Activated CD8-positive, alpha-beta memory T cell treated with anti-CD3 and anti-CD28 coated beads, Interleukin-2, amount 50 U/mL, for 4 hours (primary cell): ENCODE measurements at regions not wholly inside any gene's neighbourhood (a gene's known extent, or its start where the extent isn't known, plus 50 kb on each side); places are given as distances from the start of the nearest gene placed in this dataset.

ENCODE experiments used
- DNase-seq: peaks from one replicate; pipeline ENCODE4 v3.0.0-alpha.2; 2020

DNA sequence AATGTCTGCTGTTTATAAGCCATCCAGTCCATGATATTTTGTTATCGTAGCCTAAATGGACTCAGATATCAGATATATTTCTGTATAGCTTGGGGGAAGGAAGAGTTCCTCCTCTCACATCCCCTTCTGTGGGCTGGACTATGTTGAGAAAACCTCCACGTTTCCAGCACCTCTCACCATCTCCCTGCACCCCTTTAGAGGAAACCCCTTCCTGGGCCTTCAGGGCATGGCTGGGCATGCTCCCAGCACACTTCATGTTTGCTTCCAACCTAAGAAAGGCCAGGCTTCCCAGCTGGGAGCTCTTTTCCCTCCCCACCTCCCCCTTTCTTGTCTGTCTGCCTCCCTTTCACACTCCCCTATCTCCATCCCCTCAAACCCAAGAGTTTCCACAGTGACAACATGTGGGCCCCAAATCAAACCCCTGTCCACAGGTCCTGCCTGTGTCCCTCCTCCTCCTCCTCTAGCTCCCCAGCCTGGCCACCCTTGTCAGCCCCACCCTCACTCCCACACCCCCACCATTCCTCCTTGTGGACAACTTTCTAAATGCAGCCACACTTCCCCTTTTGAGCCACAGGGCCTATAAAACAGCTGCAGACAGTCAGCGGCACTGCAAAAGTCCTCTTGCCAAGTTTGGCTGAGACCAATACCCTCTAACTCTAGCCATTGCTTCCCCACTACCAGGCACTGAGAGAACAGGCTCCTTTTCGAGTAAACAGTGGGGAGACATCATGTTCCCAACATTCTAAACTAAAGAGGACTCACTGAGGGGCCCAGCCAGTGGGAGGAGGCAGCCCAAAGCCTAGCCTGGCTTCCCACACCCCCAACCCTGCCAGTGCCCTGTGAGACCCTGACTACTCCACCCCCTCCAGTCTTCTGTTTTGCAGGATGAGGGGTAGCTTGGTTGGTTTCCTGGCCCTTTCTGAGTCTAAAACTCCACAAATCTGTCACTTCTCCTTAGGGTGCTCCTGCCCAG lies 120.5 kb downstream of the ZFP36L2 start:
- DNase-seq = no peak

DNA sequence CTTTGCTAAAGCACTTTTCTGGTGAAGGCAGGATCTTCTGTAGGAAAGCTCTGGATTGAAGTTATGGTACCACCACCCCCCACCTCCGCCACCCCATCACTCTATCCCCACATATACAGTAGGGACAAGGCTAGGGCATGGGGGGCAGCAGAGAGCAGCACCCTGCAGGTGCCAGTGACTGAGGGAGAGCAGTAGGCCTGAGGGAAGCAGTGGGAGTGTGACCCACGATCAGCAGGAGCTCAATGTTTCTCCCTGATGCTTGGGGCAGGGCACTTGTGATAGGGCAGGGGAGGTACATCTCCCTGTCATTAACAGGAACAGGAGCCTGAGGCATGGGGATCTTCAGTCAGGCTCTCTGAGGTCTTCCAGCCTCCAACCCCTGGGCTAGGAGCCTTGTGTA lies 121.6 kb downstream of the ZFP36L2 start:
- no peak for DNase-seq

DNA sequence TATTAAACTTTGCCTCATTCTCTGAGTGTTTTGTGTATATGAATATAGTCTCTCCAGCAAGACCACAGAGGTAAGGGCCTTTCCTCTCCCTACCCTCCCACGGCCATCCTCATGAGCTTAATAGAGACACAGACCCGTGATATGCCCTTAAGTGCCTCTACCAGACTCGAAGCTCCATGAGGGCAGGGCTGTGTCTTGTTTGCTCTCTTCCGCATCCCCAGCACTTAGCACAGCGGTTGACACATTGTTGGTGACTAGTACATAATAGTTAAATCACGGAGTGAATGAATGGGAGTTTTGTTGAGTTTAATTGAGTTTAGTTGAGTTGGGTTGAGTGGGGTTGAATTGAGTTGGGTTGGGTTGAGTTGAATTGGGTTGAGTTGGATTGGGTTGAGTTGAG lies 122.3 kb downstream of the ZFP36L2 start:
- no peak for DNase-seq

DNA sequence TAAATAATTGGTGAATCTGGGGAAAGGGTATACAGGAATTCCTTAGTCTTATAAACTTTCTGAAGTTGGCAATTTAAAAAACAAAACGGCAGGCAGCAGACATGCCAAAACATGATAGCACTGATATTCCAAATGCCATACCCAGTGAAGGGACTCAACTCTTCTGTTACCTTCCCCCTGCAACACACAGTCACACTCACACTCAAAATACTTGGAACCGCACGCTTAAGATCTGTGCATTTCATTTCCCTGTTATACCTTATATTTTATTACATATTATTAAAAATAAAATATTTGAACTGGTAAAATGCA lies 123.4 kb downstream of the ZFP36L2 start:
- DNase-seq = no peak

DNA sequence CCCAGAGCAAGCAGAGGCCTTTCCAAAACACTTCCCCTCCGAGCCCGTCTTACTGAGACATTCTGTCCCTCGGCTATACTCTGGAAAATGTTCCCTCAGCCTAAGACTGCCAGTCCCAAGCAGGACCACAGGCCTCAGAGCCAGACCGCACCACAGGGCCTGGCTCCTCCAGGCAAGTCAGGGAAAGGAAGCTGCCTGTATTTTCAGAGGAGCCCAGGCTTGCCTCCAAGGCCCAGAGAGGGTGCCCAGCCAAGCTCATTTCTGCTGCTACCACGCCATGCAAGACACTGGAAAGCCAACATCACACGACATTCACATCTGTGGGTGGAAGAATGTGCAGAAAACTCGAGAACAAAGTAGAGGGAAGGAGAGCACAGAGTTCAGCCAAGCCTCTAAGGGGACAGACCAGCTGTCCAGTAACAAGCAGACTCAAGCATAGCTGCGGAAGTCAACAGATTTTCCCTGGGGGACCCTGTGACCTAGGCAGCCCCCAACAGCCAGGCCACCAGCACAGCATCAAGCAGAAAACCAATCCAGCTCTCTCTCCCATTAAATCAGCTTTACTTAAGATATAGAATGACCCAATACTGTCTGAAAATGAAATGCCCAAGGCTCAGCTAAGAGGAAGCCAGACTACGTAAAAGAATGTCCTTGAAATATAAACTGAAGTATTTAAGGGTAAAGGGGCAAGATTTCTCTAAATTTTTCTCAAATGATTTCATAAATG lies 123.9 kb downstream of the ZFP36L2 start:
- no peak for DNase-seq

DNA sequence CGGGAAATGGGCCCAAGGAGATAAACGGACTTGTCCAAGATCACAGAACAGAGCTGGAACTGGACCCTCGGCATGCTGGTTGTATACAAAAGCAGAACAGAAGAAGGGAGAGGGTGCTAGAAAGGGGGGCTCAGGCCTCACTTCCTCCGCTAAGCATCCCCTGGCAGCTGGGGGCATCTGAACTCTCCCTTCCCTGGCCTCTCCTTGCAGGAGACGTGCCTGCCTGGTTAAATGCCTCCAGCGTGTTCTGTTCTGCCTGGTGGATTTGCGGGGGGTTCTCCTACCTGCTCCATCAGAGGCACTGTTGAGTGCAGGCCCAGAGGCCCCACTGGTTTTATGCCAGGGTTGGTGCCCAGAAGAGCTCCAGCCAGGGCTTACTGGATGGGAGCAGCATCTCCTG lies 124.7 kb downstream of the ZFP36L2 start:
- no peak for DNase-seq

DNA sequence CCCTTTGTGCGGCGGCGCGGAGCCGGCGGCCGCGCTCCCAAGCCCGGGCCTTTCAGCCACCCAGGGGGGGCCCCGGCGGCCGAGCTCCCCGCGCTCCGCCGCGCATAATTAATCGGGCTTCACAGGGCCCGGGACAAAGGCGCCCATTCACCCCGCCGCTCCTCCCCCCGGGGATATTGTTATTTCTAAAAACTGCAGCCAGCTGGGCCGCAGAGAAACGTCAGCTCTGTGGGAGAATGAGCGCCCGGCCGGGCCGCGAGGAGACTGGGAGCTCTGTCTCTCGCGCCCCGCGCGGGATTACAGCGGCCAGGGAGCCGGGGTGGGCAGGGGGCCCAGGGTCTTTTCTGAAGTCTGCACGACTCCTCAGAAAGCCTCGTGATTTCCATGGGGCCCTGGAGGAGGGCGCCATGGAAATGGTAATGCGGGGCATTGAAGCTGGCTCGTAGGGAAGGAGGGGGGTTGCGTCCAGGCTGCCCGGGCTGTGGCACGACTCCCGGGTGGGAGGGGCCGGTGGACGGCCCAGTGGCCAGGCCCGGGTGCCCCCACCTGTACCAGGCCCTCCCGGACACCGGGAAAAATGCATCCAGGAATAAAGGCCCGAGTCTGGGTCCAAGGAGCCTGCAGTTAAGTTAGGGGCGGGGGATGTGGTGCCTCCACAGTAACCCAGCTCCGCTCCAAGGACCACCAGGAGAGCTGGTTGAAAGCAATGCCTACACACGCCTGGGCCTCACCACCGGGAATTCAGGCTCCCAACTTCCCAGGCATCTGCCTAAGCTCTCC lies 125.3 kb downstream of the ZFP36L2 start:
- no peak for DNase-seq

DNA sequence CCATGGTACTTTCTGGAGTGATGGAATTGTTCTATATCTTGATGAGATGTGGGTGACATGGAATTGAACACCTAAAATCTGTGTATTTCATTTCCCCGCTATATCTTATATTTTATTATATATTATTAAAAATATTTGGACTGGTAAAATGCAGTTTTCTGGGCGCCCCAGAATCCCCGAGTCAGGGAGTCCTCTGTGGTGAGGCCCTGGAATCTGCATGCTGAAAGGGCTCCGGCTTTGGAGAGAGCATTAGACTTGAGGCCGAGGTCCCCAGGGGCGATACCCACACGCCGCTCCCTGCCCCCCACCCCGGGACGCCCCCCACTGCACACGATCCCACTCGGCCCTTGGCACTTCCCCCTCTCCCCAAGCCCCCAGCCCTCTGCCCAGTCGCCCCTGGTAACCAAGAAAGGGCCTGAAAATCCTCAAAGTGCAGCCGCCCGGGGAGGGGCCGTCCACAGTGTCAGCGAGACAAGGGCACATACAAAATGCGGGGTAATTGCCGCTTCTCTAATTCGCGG lies 126.0 kb downstream of the ZFP36L2 start:
- no peak for DNase-seq

DNA sequence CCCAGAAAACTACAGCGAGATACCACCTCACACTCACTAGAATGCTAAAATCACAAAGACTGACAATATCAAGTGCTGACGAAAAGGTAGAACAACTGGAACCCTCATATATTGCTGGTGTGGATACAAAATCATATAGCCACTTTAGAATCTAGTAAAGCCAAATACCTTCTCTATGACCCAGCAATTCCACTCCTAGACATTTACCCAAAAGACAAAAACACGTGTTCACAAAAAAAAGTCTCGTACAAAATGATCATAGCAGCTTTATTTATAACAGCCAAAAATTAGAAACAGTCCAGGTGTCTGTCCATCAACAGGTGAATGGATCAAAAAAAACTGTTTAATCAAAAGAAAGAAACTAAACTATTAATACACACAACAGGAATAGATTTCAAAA lies 126.6 kb downstream of the ZFP36L2 start:
- no peak for DNase-seq

DNA sequence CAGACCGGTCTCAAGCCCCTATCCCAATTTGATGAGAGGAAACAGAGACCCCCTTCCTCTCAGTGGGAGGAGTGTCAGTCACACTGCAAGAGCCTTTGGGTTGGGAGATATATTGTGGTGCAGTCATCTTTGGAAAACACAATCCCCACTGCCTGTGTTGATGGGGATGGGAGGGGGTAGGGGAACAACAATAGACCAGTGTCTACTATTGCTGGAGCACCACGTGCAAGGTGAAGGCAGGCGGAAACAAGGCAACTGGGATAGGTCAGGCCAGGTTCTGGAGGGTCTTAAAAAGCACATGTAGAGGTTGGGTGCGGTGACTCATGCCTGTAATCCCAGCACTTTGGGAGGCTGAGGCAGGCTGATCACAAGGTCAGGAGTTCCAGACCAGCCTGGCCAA lies 127.9 kb downstream of the ZFP36L2 start:
- DNase-seq = no peak

DNA sequence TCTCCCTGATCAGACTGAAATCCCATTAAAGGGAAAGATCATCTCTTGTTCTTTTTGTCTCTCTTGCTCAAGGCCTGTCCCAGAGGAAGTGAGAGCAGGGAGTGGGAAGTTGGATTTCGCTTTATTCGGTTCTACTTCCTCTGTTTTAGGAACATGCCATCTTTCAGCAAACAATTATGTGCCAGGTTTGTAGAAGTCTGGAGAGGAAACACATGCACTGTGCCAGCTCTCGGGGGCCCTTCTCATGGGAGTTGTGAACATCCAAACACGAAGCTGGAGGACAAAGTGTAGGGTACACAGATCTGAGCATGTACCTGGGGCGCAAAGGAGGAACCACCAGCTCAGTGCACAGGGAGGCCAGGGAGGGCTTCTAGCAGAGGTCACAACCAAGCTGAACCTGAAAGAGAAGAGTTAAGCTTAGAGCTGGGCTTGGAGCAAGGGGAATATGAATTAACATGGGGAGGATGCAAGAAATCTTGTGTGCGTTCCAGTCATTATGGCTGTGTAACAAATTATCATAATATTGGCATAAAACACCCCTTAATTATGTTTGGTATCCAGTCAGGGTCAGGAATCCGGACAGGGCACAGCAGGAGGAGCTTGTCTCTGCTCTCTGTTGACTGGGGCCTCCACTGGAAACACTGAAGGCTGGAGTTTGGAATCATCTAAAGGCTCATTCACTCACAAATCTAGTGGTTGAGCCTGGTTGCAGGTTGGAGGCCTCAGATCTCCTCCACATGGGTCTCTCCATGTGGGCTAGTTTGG lies 128.6 kb downstream of the ZFP36L2 start:
- no peak for DNase-seq

DNA sequence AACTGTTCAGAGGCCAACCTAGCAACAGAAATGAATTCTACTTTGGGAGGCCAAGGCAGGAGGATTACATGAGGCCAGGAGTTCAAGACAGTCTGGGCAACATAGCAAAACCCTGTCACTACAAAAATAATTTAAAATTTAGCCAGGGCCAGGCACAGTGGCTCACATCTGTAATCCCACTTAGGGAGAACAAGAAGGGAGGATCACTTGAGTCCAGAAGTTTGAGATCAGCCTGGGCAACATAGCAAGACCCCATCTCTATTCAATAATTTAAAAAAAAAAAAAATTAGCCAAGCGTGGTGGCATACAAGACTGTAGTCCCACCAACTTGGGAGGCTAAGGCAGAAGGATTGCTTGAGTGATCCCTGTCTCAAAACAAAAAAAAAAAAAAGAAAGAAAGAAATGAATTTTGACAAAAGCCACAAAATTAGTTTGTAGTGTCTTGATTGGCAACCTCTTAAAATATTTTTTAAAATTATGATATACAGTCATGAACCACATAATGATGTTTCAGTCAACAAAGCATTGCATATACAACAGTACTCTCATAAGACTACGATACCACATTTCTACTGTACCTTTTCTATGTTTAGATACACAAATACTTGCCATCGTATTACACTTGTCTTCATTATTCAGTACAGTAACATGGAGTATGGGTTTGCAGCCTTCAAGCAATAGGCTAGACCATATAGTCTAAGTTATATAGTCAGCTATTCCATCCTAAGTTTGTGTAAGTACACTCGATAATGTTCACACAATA lies 130.7 kb downstream of the ZFP36L2 start:
- DNase-seq = no peak

DNA sequence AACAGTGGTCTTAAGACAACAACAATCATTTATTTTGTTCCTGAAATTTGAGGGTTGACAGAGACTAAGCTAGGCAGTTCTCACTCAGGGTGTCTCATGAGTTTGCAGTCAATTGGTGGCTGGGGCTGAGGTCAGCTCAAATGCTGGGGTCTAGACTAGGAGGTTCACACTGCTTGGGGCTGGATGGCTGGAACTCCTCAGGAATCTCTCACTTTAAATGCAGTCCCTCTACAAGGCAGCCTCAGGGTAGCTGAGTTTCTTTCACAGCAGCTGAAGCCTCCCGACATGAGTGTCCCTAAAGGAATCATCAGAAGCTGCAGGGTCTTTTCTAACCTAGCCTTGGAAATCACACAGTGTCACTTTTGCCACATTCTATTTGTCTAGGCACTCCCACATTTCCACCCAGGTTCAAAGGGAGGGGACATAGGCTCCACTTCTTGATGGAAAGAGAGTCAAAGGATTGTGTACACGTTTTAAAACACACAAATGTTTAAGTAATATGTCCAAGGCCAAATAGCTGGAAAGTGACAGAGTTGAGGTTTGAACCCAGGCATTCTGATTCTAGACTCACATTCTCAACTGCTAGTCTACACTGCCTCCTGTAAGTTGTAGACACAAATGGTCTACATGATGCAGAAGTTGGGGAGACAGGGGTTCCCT lies 133.8 kb downstream of the ZFP36L2 start:
- DNase-seq = no peak

DNA sequence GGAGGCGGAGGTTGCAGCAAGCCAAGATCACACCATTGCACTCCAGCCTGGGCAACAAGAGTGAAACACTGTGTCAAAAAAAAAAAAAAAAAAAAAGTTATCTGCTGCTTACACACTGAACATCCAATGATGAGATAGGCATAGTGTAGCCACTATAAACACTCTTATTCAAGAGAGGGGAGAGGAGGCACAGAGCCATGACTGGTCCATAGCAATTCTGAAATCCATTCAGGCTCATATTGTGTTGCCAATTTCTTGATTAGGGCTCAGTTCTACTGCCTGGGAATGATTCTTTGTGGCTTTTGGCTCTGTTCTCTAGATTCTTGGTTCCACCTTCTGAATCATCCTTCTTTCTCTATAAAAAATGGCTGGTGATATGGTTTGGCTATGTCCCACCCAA lies 136.1 kb downstream of the ZFP36L2 start:
- no peak for DNase-seq

DNA sequence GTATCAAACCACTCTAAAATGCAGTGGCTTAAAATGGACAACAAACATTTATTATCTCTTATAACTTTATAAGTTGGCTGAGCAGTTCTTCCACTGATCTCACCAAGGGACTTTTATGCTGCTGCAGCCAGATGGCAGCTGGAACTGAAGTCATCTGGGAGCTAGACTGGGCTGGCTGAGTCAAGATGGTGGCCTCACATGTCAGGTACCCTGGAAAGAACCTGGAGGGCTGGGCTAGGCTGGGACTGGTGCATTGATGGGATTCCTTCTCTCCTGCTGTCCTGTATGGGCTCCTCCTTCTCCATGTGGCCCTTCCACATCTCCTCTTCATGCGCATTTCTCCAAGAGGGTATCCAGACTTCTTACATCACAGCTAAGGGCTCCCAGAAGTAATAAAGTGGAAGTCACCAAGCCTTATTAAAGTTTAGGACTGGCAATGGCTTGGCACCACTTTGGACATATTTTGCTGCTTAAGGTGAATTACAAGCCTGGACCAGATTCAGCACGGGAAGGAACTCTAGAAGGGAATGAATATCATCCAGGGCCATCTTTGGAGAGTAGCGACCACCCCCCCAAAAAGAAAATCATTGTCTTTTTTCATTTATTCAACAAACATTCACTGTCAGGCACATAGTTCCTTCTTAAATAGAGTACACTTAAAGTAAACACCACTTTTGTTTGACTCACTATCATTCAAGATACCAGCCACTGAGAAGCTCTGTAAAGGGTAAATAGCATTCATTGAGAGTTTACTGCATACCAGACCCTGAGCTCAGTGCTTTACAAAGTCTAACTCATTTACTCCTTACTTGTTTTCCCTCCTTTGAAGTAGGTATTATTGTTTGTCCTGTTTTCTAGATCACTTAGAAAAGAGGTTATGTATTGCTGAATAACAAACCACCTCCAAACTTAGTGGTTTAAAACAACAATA lies 138.0 kb downstream of the ZFP36L2 start:
- no peak for DNase-seq

DNA sequence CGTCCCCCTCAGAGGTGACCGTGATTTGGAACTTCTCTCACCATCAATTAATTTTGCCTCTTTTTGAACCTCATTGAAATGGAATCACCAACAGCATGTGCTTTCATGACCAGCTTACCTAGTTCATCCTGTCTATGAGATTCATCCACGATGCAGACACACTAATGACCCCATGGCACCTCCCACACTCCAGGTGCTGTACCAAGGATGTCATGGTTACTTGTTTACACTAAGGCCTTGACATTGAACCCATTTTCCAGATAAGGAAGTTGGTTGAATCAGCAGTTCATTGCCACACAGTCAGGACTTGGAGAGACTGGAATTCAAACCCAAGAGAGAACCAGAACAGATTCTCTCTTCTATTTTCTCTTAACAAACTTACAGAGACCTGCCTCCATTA lies 139.0 kb downstream of the ZFP36L2 start:
- DNase-seq = no peak

DNA sequence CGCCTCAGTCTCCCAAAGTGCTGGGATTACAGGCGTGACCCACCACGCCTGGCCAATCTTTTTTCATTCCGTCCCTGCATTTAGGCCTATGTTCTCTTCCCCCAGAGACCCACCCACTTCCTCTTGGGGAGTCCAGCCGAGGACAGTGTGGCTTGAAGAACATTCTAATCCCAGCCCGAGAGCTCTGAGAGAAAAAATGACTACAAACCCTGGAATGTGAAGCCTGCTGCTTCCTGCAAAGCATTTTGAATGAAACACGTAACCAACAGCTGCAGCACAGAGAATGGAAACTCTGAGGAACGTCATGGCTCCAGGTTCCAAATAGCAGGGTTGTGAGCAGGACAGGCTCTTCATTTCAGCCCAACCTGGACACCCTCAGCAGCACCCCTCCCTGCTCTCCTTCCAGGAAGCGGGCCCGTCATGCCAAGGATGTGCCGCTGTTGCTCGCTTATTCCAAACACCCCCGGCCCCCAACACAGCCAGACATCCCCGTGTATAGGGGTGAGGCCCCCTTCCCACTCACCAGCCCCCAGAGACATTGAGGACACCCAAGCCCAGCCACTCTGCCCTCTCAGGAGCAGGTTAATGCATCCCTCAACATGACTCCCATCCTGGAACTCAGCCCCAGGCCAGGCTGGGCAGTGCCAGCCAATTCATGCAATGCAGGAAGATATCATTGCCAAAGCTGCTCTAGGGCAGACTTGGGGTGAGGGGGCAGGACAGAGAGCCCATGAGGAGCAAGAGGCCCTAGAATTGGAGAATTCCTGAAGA lies 139.8 kb downstream of the ZFP36L2 start:
- no peak for DNase-seq

DNA sequence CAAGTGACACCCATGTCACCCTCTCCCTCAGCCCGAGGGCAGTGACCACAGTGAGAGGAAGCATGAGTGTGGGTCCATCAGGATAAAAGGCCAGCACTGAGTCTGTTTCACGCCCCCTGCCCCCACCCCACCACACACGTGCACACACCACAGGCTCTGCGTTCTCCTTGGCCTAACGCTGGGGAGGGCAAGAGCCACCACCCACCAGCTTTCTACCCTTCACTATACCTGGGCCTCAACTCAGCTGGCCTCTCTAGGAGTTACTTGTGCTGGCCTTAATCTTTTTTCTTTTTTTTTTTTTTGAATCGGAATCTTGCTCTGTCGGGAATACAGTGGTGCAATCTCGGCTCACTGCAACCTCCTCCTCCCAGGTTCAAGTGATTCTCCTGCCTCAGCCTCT lies 140.5 kb downstream of the ZFP36L2 start:
- DNase-seq = no peak

DNA sequence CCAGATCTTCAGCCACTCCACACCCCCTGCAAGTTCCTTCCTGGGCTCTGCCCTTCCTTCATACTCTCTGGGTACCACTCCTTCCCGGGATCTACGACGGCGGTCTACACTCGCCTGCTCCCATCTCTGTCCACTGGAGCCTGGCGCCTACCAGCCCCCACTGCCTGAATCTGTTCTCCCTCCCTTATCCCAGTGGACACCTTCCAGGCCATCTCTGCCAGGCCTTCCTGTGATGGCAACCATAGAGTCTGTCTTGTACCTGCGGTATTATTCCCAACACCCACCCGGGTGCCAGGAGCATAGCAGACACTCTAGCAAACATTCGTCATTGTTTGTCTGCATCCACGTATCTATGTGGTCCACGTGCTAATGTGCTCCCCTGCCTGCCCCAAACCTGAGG lies 140.9 kb downstream of the ZFP36L2 start:
- no peak for DNase-seq
